Neural cell (in vitro differentiated cells): ENCODE measurements at regions not wholly inside any gene's neighbourhood (a gene's known extent, or its start where the extent isn't known, plus 50 kb on each side); places are given as distances from the start of the nearest gene placed in this dataset.

Experiments
- H2AFZ ChIP-seq: fragments of 200-600, 300-800 bp; sonication (generic), shearing (Covaris generic); 2 replicates; pipeline ENCODE4 v1.6.0; 2014; ENCODE audit warnings: low read depth, mild to moderate bottlenecking, antibody characterized with exemption, low read length, moderate library complexity
- H3F3A ChIP-seq: fragments of 200-600 bp; shearing (Covaris generic); 2 replicates; pipeline ENCODE4 v1.6.1; 2016; ENCODE audit warnings: mild to moderate bottlenecking, moderate library complexity, mixed read lengths, antibody characterized with exemption, low read length; ENCODE audit not compliant: insufficient read depth, poor library complexity, severe bottlenecking
- H3K27ac ChIP-seq: fragments of 200-600, 300-800 bp; sonication (generic), shearing (Covaris generic); 2 replicates; pipeline ENCODE4 v1.5.1; 2014; ENCODE audit warnings: mild to moderate bottlenecking, low read length, moderate library complexity
- H3K27me3 ChIP-seq: fragments of 300-800, 200-600 bp; sonication (generic), shearing (Covaris generic); 2 replicates; pipeline ENCODE4 v1.6.0; 2014; ENCODE audit warnings: mild to moderate bottlenecking, low read depth, low read length, moderate library complexity; ENCODE audit not compliant: insufficient read depth
- H3K36me3 ChIP-seq: fragments of 300-800, 200-600 bp; sonication (generic), shearing (Covaris generic); 2 replicates; pipeline ENCODE4 v1.5.1; 2014; ENCODE audit warnings: mild to moderate bottlenecking, antibody characterized with exemption, low read length, moderate library complexity; ENCODE audit not compliant: insufficient read depth
- H3K4me2 ChIP-seq: fragments of 300-800, 200-600 bp; sonication (generic), shearing (Covaris generic); 2 replicates; pipeline ENCODE4 v1.6.0; 2014; ENCODE audit warnings: mild to moderate bottlenecking, low read length
- H3K4me3 ChIP-seq: fragments of 300-800, 200-600 bp; sonication (generic), shearing (Covaris generic); 2 replicates; pipeline ENCODE4 v1.5.1; 2014; ENCODE audit warnings: mild to moderate bottlenecking, low read length, moderate library complexity
- H3K79me2 ChIP-seq: fragments of 200-600 bp; shearing (Covaris generic); replicated peaks from 2 replicates; pipeline ENCODE4 v1.6.0; 2014; ENCODE audit warnings: mild to moderate bottlenecking, low read length, moderate library complexity; ENCODE audit not compliant: insufficient read depth
- H3K9ac ChIP-seq: fragments of 300-800, 200-600 bp; sonication (generic), shearing (Covaris generic); 2 replicates; pipeline ENCODE4 v1.6.1; 2016; ENCODE audit warnings: mild to moderate bottlenecking, low read length, mixed read lengths
- H3K9me2 ChIP-seq: fragments of 200-600 bp; shearing (Covaris generic); 2 replicates; pipeline ENCODE4 v1.6.1; 2016; ENCODE audit warnings: mild to moderate bottlenecking, low read length, mixed read lengths; ENCODE audit not compliant: insufficient read depth
- H3K9me3 ChIP-seq: fragments of 200-600, 300-800 bp; sonication (generic), shearing (Covaris generic); 2 replicates; pipeline ENCODE4 v1.6.1; 2016; ENCODE audit warnings: mild to moderate bottlenecking, mixed run types, low read length, moderate library complexity, mixed read lengths
- H4K20me1 ChIP-seq: fragments of 200-600 bp; shearing (Covaris generic); 2 replicates; pipeline ENCODE4 v1.6.1; 2016; ENCODE audit warnings: mild to moderate bottlenecking, mixed run types; ENCODE audit not compliant: insufficient read depth
- EP300 ChIP-seq: fragments of 450-650 bp; conservative IDR thresholded peaks from 2 replicates; pipeline ENCODE4 v1.6.1; 2014; ENCODE audit warnings: antibody characterized with exemption, mild to moderate bottlenecking, moderate library complexity; ENCODE audit not compliant: poor library complexity, severe bottlenecking
- EZH2 ChIP-seq: fragments of 200-600, 300-800 bp; shearing (Covaris generic), sonication (generic); IDR thresholded peaks from 2 replicates; pipeline ENCODE4 v1.6.1; 2014; ENCODE audit warnings: antibody characterized with exemption, low read length, borderline replicate concordance, mild to moderate bottlenecking; ENCODE audit not compliant: insufficient read depth, poor library complexity, severe bottlenecking
- MXI1 ChIP-seq: fragments of 450-650 bp; conservative IDR thresholded peaks from 2 replicates; pipeline ENCODE4 v1.6.1; 2014; ENCODE audit warnings: antibody characterized with exemption, mild to moderate bottlenecking; ENCODE audit not compliant: poor library complexity, severe bottlenecking
- POLR2AphosphoS5 ChIP-seq: IDR thresholded peaks from 2 replicates; pipeline ENCODE4 v1.6.1; 2012
- RAD21 ChIP-seq: fragments of 450-650 bp; conservative IDR thresholded peaks from 2 replicates; pipeline ENCODE4 v1.6.1; 2014; ENCODE audit warnings: antibody characterized with exemption, mild to moderate bottlenecking, moderate library complexity
- SMC3 ChIP-seq: fragments of 450-650 bp; conservative IDR thresholded peaks from 2 replicates; pipeline ENCODE4 v1.6.1; 2014; ENCODE audit warnings: antibody characterized with exemption, mild to moderate bottlenecking, moderate library complexity; ENCODE audit not compliant: poor library complexity
- TAF1 ChIP-seq: IDR thresholded peaks from 2 replicates; pipeline ENCODE4 v1.6.1; 2012; ENCODE audit warnings: low read depth
- TF ChIP-seq, protein P1 (sequence below): IDR thresholded peaks from 2 replicates; pipeline ENCODE4 v1.6.1; 2012; ENCODE audit warnings: borderline replicate concordance
- TF ChIP-seq, protein P2 (sequence below): fragments of 450-650 bp; IDR thresholded peaks from 2 replicates; pipeline ENCODE4 v1.5.1; 2014; ENCODE audit warnings: antibody characterized with exemption, mild to moderate bottlenecking, moderate library complexity; ENCODE audit not compliant: poor library complexity, severe bottlenecking

DNA sequence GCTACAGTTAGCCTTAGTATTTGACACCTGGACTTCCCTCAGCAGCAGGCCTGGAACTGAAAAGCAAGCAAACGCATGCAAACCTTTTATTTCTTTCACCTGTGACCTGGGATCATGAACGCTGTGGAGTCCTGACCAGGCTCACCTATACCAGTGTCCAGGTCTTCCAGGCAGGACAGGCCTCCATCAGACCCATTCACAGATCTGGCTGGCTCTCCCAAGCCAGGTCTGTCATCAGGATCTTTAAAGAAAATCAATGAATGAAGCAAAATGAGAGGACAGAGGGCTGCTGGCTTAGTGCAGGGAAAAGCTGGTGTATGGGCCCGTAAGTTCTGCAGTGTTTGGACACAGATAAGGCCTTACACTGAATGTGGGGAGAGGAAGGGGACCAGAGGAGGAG, 96.3 kb upstream of the CPEB4 start:
- no peaks in the 10 kb centered on the region for H3K9me3 ChIP-seq
- no peaks in the 10 kb centered on the region for H3K9me2 ChIP-seq
- H3K4me3 ChIP-seq, result no peak overlapping the region
- no peaks in the 10 kb centered on the region for H3K79me2 ChIP-seq
- no peak overlapping the region for H2AFZ ChIP-seq
- no peaks in the 10 kb centered on the region for H3F3A ChIP-seq
- H3K9ac ChIP-seq, result no peak overlapping the region
- no peaks in the 10 kb centered on the region for H3K36me3 ChIP-seq
- no peak overlapping the region for H3K27ac ChIP-seq
- TF ChIP-seq TAF1, result no peak
- TF ChIP-seq, protein P1, sequence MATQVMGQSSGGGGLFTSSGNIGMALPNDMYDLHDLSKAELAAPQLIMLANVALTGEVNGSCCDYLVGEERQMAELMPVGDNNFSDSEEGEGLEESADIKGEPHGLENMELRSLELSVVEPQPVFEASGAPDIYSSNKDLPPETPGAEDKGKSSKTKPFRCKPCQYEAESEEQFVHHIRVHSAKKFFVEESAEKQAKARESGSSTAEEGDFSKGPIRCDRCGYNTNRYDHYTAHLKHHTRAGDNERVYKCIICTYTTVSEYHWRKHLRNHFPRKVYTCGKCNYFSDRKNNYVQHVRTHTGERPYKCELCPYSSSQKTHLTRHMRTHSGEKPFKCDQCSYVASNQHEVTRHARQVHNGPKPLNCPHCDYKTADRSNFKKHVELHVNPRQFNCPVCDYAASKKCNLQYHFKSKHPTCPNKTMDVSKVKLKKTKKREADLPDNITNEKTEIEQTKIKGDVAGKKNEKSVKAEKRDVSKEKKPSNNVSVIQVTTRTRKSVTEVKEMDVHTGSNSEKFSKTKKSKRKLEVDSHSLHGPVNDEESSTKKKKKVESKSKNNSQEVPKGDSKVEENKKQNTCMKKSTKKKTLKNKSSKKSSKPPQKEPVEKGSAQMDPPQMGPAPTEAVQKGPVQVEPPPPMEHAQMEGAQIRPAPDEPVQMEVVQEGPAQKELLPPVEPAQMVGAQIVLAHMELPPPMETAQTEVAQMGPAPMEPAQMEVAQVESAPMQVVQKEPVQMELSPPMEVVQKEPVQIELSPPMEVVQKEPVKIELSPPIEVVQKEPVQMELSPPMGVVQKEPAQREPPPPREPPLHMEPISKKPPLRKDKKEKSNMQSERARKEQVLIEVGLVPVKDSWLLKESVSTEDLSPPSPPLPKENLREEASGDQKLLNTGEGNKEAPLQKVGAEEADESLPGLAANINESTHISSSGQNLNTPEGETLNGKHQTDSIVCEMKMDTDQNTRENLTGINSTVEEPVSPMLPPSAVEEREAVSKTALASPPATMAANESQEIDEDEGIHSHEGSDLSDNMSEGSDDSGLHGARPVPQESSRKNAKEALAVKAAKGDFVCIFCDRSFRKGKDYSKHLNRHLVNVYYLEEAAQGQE, result no peak
- TF ChIP-seq, protein P2, sequence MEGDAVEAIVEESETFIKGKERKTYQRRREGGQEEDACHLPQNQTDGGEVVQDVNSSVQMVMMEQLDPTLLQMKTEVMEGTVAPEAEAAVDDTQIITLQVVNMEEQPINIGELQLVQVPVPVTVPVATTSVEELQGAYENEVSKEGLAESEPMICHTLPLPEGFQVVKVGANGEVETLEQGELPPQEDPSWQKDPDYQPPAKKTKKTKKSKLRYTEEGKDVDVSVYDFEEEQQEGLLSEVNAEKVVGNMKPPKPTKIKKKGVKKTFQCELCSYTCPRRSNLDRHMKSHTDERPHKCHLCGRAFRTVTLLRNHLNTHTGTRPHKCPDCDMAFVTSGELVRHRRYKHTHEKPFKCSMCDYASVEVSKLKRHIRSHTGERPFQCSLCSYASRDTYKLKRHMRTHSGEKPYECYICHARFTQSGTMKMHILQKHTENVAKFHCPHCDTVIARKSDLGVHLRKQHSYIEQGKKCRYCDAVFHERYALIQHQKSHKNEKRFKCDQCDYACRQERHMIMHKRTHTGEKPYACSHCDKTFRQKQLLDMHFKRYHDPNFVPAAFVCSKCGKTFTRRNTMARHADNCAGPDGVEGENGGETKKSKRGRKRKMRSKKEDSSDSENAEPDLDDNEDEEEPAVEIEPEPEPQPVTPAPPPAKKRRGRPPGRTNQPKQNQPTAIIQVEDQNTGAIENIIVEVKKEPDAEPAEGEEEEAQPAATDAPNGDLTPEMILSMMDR, result no peak
- TF ChIP-seq POLR2AphosphoS5, result no peak
- TF ChIP-seq EP300, result no peak
- TF ChIP-seq RAD21, result no peak
- TF ChIP-seq SMC3, result no peak
- no peak for TF ChIP-seq MXI1
- TF ChIP-seq EZH2, result no peak
- no peaks in the 10 kb centered on the region for H4K20me1 ChIP-seq
- H3K4me2 ChIP-seq, result no peak overlapping the region
- no peaks in the 10 kb centered on the region for H3K27me3 ChIP-seq

DNA sequence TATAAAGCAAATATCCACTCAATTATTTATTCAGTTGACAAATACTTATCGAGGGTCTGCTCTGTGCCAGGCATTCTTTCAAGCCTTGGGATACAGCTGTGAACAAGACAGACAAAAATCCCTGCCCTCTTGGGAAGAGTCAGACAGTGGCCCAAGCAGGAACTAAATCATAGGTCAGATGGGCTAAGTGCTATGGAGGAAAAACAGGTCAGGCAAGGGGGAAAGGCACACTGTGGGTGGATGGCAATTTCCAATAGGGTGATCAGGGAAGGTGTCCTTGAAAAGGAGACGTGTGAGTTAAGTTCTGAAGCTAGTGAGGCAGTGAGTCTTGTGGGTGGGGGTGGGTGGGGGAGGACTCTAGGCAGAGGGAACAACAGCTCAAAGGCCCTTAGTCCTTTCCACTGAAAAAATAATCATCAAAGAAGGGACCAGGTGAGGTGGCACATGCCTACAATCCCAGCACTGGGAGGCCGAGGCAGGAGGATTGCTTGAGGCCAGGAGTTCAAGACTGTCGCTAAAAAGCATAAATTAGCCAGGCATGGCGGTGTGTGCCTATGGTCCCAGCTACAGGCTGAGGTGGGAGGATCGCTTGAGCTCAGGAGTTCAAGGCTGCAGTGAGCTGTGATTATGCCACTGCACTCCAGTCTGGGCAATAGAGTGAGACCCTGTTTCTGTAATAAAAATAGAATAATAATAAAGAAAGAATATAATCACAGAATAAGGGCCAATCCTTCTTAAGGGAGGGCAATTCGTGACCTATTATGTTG, 95.2 kb upstream of the CPEB4 start:
- Histone ChIP-seq H3K9me2 (no peaks in the 10 kb centered on the region), H2AFZ (no peak overlapping the region), H3K4me2 (no peak overlapping the region), H3K9ac (no peak overlapping the region), H3F3A (no peaks in the 10 kb centered on the region), H3K9me3 (no peaks in the 10 kb centered on the region), H4K20me1 (no peaks in the 10 kb centered on the region), H3K36me3 (no peaks in the 10 kb centered on the region), H3K4me3 (no peak overlapping the region), H3K27ac (no peak overlapping the region), H3K79me2 (no peaks in the 10 kb centered on the region), H3K27me3 (no peaks in the 10 kb centered on the region)
- TF ChIP-seq SMC3 (no peak), TAF1 (no peak), EP300 (no peak), RAD21 (no peak), EZH2 (no peak), MXI1 (no peak), POLR2AphosphoS5 (no peak)
- TF ChIP-seq, protein P1, result no peak
- TF ChIP-seq, protein P2, result no peak
